ENCODE measurements at regions not wholly inside any gene's neighbourhood (a gene's known extent, or its start where the extent isn't known, plus 50 kb on each side); places are given as distances from the start of the nearest gene placed in this dataset.

- no peak for TF ChIP-seq MTA1 (IDR thresholded peaks at IDR 0.05; ENCODE audit: borderline replicate concordance)
- TF ChIP-seq CSDE1 (IDR thresholded peaks at IDR 0.05) = no peak
Observed at GRCh38 chr10:44697116-44697515, 214.0 kb upstream of the TMEM72 start.

All from K562 (cell line).